ENCODE measurements at regions not wholly inside any gene's neighbourhood (a gene's known extent, or its start where the extent isn't known, plus 50 kb on each side); places are given as distances from the start of the nearest gene placed in this dataset.
"Not testable (repeated sequence)": the region's sequence is repeated elsewhere in the genome, so short reads cannot be mapped to it uniquely, and the experiment has no call there.

DNA sequence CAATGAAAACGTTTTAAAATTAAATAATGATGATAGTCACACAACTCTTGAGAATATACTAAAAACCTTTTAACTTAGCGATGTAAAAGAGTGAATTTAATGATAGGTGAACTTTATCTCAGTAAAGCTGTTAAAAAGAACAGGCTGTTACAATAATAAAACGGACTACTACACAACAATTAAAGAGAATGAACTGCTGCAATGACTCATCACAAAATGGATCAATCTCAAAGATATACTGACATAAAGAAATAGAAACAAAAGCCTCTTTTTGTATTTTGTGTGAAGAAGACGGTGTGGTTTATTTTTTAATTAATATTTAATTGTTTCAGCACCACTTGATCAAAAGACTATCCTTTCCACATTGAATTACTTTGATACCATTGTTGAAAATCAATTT is 352.4 kb upstream of the GJE1 start:
- DNase-seq (ENCODE audit: low read depth in 2 of 2), result no peak

- no peak for DNase-seq (ENCODE audit: low read depth in 2 of 2)
These were observed 368.3 kb upstream of the GJE1 start for GRCh38 chr6:141764388-141764787.

DNA sequence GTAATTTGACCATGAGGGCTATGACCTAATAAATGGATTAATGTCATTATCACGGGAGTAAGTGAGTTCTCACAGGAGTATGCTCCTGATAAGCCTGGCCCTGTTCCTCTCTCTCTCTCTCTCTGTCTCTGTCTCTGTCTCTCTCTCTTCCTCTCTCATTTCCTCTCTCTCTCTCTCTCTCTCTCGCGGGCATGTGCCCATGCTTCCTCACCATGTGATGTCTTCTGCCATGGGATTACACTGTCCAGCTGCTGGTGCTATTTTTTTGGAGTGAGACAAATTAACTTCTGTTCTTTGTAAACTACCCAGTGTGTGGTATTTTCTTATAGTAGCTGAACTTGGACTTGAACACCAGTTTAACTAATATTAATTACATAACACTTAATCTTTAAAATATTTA is 374.3 kb upstream of the GJE1 start:
- DNase-seq (ENCODE audit: low read depth in 2 of 2), result no peak

GRCh38 chr6:141753180-141753579 is 379.5 kb upstream of the GJE1 start:
- no peak for DNase-seq (ENCODE audit: low read depth in 2 of 2)

- peak in 1 of 2 donors; percentile 23 for DNase-seq (ENCODE audit: low read depth in 2 of 2)
These were observed 380.0 kb upstream of the GJE1 start for GRCh38 chr6:141752677-141753076.

GRCh38 chr6:141746324-141746723 is 386.4 kb upstream of the GJE1 start:
- not testable (repeated sequence) for DNase-seq (ENCODE audit: low read depth in 2 of 2)

DNA sequence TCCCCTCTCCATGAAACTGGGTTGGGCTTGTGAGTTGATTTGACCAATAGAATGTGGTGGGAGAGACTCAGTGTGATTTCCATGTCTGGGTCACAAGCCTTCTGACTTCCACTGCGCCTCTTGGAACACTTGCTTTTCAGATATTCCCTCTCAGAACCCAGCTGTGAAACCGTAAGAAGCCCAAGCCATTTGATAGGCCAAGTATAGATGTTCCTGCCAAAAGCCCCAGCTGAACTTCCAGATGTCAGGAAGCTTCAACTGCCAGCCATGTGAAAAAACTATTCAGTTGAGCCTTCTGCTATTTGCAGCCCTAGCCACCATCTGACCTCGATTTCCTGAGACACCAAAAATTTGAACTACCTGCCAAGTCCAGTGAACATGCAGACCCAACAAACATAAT is 387.8 kb upstream of the GJE1 start:
- peak; percentile 89 to 90 for DNase-seq (ENCODE audit: low read depth in 2 of 2)

GRCh38 chr6:141744194-141744925 is 388.4 kb upstream of the GJE1 start:
- peak in 1 of 2 donors; percentile 33 for DNase-seq (ENCODE audit: low read depth in 2 of 2)

DNA sequence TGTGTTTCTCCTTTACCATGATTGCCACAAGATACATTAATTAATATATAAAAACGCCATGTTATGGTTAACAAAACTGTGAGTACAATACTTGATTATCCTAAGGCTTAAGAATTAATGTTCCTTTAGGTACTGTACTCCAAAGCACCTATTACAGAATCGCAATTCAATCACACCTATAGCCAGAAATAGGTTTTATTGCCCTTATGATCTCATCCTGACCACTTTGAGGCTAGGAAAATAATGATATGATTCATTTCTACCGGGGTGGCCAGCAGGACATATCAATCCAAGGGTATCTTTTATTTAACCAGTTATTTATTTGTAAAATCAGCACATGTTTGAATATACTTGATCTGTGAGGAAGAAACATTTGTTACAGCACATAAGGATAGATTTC is 396.6 kb upstream of the GJE1 start:
- DNase-seq (ENCODE audit: low read depth in 2 of 2), result no peak

DNA sequence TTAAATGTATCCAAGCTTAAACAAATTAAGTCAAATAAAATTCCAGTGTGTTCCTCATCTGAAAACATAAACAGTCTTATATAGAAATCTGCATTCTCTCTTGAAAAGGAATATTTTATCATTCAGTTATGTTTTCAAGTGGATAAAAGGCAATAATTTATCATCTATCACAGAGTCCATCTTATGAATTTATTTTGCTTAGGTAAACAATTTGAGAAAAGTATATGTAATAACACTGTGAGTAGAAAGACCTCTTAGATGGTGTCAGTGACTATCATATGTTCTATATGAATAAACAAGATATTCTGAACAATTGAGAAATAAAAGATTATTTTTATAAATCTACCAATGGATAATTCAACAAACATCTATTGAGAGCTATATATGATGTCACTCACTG is 397.6 kb upstream of the GJE1 start:
- DNase-seq (ENCODE audit: low read depth in 2 of 2), result no peak

GRCh38 chr6:141734071-141734840 is 398.5 kb upstream of the GJE1 start:
- no peak for DNase-seq (ENCODE audit: low read depth in 2 of 2)

DNA sequence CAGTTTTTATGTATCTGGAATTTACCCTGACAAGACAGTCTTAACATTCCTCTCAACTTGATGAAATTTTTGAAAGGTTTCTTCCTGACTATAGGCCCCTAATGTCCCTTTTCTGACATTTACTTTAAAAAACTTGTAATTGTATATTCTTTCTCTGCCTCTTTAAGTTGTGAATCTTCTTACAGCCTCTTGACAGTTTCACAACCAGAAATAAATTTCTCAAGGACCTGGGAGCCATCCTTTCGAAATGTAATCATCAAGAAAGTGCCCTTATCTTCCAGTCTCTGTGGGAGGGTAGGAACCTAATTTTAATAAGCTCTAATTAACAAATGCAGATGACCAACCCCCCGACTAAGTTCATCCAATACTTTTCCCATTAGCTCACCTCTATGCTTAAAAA is 403.6 kb upstream of the GJE1 start:
- no peak for DNase-seq (ENCODE audit: low read depth in 2 of 2)

DNA sequence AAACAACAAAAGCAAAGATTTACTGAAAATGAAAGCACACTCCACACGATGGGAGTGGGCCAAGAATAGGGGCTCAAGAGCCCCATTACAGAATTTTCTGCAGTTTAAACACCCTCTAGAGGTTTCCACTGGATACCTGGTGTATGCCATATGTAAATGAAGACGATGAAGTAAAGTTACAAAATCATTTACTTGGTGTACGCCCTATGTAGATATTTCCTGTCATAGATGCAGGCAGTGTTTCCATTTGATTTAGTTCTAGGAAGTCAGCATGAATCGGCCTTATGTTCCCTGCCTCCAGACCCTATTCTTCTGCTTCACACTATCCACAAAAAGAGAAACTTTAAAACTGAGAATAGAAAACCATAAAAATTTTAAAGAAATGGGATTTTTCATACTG is 404.4 kb upstream of the GJE1 start:
- DNase-seq (ENCODE audit: low read depth in 2 of 2), result peak; percentile 13 to 20

- DNase-seq (ENCODE audit: low read depth in 2 of 2), result peak; percentile 14 to 31
These were observed 406.5 kb upstream of the GJE1 start for GRCh38 chr6:141726248-141726647.

- no peak for DNase-seq (ENCODE audit: low read depth in 2 of 2)
These were observed 408.0 kb upstream of the GJE1 start for GRCh38 chr6:141724731-141725130.

- no peak for DNase-seq (ENCODE audit: low read depth in 2 of 2)
These were observed 413.2 kb upstream of the GJE1 start for GRCh38 chr6:141719476-141719875.

DNA sequence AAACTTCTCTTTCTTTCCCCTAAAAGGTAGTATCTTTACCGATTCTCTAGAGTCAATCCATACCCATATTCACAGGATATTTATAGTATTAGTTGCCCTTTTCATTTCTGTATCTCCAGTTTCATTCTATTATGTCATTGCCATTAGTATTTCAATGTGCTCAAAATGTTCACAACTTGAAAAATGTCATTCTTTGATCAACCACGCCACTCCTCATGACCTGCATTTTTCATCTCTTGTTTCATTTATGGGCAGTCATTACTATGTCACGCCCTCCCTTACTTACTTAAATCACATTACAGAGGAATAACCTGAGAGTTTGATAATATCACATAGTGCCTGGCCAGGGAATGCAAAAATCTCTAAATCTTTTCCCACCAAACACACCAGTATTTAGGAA is 427.3 kb upstream of the GJE1 start:
- no peak for DNase-seq (ENCODE audit: low read depth in 2 of 2)

- DNase-seq (ENCODE audit: low read depth in 2 of 2), result no peak
These were observed 428.6 kb upstream of the GJE1 start for GRCh38 chr6:141704151-141704550.

DNA sequence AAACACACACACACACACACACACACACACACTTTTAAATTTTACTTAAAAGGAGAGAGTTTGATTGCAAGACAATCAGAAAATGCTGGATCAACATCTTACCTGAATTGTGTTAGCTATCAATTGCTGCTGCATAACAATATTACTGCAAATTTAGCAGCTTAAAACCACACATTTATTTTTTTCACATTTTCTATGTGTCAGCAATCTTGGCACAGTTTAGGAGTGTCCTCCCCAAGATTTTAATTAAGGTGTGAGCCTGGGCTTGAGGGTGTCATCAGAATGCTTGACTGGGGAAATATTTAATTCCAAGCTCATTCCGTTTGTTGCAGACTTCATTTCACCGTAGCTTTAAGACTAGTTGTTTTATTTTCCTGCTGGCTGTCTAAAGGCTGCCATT is 431.0 kb upstream of the GJE1 start:
- no peak for DNase-seq (ENCODE audit: low read depth in 2 of 2)

- peak; percentile 1 to 23 for DNase-seq (ENCODE audit: low read depth in 2 of 2)
These were observed 431.9 kb upstream of the GJE1 start for GRCh38 chr6:141700819-141701218.

GRCh38 chr6:141688916-141689315 is 443.8 kb upstream of the GJE1 start:
- no peak for DNase-seq (ENCODE audit: low read depth in 2 of 2)

DNA sequence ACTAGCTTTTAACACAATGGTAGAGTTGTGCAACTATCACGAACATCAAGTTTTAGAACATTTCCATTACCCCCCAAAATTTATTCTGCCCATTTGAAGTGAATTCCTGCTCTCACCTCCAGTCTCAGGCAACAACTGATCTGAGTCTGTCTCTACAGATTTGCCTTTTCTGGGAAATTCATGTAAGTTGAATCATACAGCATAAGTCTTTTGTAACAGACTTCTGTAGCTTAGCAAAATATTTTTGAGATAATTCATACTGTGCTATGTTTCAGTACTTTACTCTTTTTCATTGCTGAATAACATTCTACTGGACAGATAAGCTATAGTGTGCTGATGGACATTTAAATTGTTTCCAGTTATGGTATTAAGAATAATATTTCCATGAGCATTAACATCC is 447.3 kb upstream of the GJE1 start:
- no peak for DNase-seq (ENCODE audit: low read depth in 2 of 2)

DNA sequence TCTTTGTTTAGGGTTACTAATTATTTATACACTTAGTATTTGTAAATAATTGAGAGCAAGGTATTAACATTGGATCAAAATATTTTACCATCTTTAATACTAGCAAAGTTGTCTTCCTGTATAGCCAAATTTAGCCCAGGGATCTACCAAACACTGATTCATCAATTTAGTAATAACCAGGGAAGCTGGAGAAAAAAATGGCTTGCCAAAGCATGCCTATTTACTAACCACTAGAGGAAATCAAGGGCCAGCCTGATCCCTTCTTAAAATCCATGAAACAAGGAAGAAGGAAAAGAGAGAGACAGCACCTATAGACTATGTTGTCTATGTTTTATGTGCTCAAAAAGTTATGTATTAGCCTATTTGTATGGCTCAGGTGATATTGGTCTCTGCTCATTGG is 450.3 kb upstream of the GJE1 start:
- no peak for DNase-seq (ENCODE audit: low read depth in 2 of 2)

All from lung microvascular endothelial cell (primary cell).